ENCODE measurements at regions not wholly inside any gene's neighbourhood (a gene's known extent, or its start where the extent isn't known, plus 50 kb on each side); places are given as distances from the start of the nearest gene placed in this dataset.

GRCh38 chr2:225781145-225781544 is 381.6 kb downstream of the NYAP2 start:
- 89% methylated on average over 2 of the region's 2 CpGs for WGBS
- Histone ChIP-seq H3K36me3 (no peaks in the 10 kb centered on the region), H3K9me3 (no peaks in the 10 kb centered on the region), H3K27ac (no peak overlapping the region), H3K27me3 (no peaks in the 10 kb centered on the region), H3K4me1 (no peaks in the 10 kb centered on the region), H3K4me3 (no peak overlapping the region)
- DNase-seq (ENCODE audit: low spot score in 2 of 2), result no peak
- TF ChIP-seq POLR2A (IDR thresholded peaks at IDR 0.05) (no peak), POLR2AphosphoS5 (IDR thresholded peaks at IDR 0.05) (no peak), EP300 (IDR thresholded peaks at IDR 0.05) (no peak), CTCF (IDR thresholded peaks at IDR 0.05) (no peak)

- no peak overlapping the region for H3K27ac ChIP-seq
- no peaks in the 10 kb centered on the region for H3K4me1 ChIP-seq
- TF ChIP-seq POLR2AphosphoS5 (IDR thresholded peaks at IDR 0.05) (no peak), CTCF (IDR thresholded peaks at IDR 0.05) (no peak), POLR2A (IDR thresholded peaks at IDR 0.05) (no peak), EP300 (IDR thresholded peaks at IDR 0.05) (no peak)
- 52% methylated on average over 1 of the region's 1 CpG for WGBS
- no peaks in the 10 kb centered on the region for H3K36me3 ChIP-seq
- H3K9me3 ChIP-seq, result no peaks in the 10 kb centered on the region
- H3K4me3 ChIP-seq, result no peak overlapping the region
- no peak for DNase-seq (ENCODE audit: low spot score in 2 of 2)
- H3K27me3 ChIP-seq, result no peaks in the 10 kb centered on the region
Observed at GRCh38 chr2:225779829-225780228, 380.3 kb downstream of the NYAP2 start.

GRCh38 chr2:225773148-225773547 is 373.6 kb downstream of the NYAP2 start:
- DNase-seq (ENCODE audit: low spot score in 2 of 2), result no peak
- no peaks in the 10 kb centered on the region for H3K4me1 ChIP-seq
- TF ChIP-seq EP300 (IDR thresholded peaks at IDR 0.05) (no peak), CTCF (IDR thresholded peaks at IDR 0.05) (no peak), POLR2AphosphoS5 (IDR thresholded peaks at IDR 0.05) (no peak), POLR2A (IDR thresholded peaks at IDR 0.05) (no peak)
- no peak overlapping the region for H3K27ac ChIP-seq
- H3K9me3 ChIP-seq, result no peaks in the 10 kb centered on the region
- no peak overlapping the region for H3K4me3 ChIP-seq
- no peaks in the 10 kb centered on the region for H3K27me3 ChIP-seq
- 49% methylated on average over 2 of the region's 2 CpGs for WGBS
- no peaks in the 10 kb centered on the region for H3K36me3 ChIP-seq

- no peaks in the 10 kb centered on the region for H3K27me3 ChIP-seq
- no peaks in the 10 kb centered on the region for H3K9me3 ChIP-seq
- TF ChIP-seq POLR2AphosphoS5 (IDR thresholded peaks at IDR 0.05) (no peak), EP300 (IDR thresholded peaks at IDR 0.05) (no peak), CTCF (IDR thresholded peaks at IDR 0.05) (no peak), POLR2A (IDR thresholded peaks at IDR 0.05) (no peak)
- H3K27ac ChIP-seq, result no peak overlapping the region
- no peak overlapping the region for H3K4me3 ChIP-seq
- H3K36me3 ChIP-seq, result no peaks in the 10 kb centered on the region
- no peaks in the 10 kb centered on the region for H3K4me1 ChIP-seq
- no peak for DNase-seq (ENCODE audit: low spot score in 2 of 2)
- 92% methylated on average over 2 of the region's 2 CpGs for WGBS
Observed at GRCh38 chr2:225771701-225772100, 372.2 kb downstream of the NYAP2 start.

- WGBS, result 92% methylated on average over 3 of the region's 3 CpGs
- H3K4me1 ChIP-seq, result peaks cover 12% of the 10 kb centered on the region
- DNase-seq (ENCODE audit: low spot score in 2 of 2), result no peak
- no peaks in the 10 kb centered on the region for H3K36me3 ChIP-seq
- H3K4me3 ChIP-seq, result no peak overlapping the region
- no peaks in the 10 kb centered on the region for H3K9me3 ChIP-seq
- H3K27ac ChIP-seq, result no peak overlapping the region
- no peaks in the 10 kb centered on the region for H3K27me3 ChIP-seq
- TF ChIP-seq POLR2A (IDR thresholded peaks at IDR 0.05), result no peak
- TF ChIP-seq CTCF (IDR thresholded peaks at IDR 0.05), result no peak
- no peak for TF ChIP-seq POLR2AphosphoS5 (IDR thresholded peaks at IDR 0.05)
- TF ChIP-seq EP300 (IDR thresholded peaks at IDR 0.05), result no peak
Observed at GRCh38 chr2:225768741-225769140, 369.2 kb downstream of the NYAP2 start.
